ENCODE measurements at regions not wholly inside any gene's neighbourhood (a gene's known extent, or its start where the extent isn't known, plus 50 kb on each side); places are given as distances from the start of the nearest gene placed in this dataset.
"Not testable (repeated sequence)": the region's sequence is repeated elsewhere in the genome, so short reads cannot be mapped to it uniquely, and the experiment has no call there.

GRCh38 chr1:60489916-60490480, 416.4 kb upstream of the C1orf87 start:
- not testable (repeated sequence) for DNase-seq

- no peak for DNase-seq
Observed at GRCh38 chr1:60488847-60489246, 415.3 kb upstream of the C1orf87 start.

- DNase-seq: no peak
Observed at GRCh38 chr1:60487565-60488345, 414.2 kb upstream of the C1orf87 start.

GRCh38 chr1:60483509-60483908, 409.9 kb upstream of the C1orf87 start:
- no peak for DNase-seq

GRCh38 chr1:60470246-60470645, 396.7 kb upstream of the C1orf87 start:
- DNase-seq: no peak

- no peak for DNase-seq
Observed at GRCh38 chr1:60463786-60464185, 390.2 kb upstream of the C1orf87 start.

- DNase-seq: no peak
Observed at GRCh38 chr1:60463146-60463545, 389.6 kb upstream of the C1orf87 start.

- no peak for DNase-seq
Observed at GRCh38 chr1:60461925-60462595, 388.5 kb upstream of the C1orf87 start.

GRCh38 chr1:60458111-60458510, 384.5 kb upstream of the C1orf87 start:
- DNase-seq: no peak

- no peak for DNase-seq
Observed at GRCh38 chr1:60449876-60450275, 376.3 kb upstream of the C1orf87 start.

GRCh38 chr1:60448850-60449249, 375.3 kb upstream of the C1orf87 start:
- no peak for DNase-seq

GRCh38 chr1:60444680-60445079, 371.1 kb upstream of the C1orf87 start:
- no peak for DNase-seq

- DNase-seq: no peak
Observed at GRCh38 chr1:60436186-60436585, 362.6 kb upstream of the C1orf87 start.

- DNase-seq: no peak
Observed at GRCh38 chr1:60431593-60431992, 358.0 kb upstream of the C1orf87 start.

- no peak for DNase-seq
Observed at GRCh38 chr1:60430375-60430774, 356.8 kb upstream of the C1orf87 start.

GRCh38 chr1:60428127-60428526, 354.6 kb upstream of the C1orf87 start:
- DNase-seq: no peak

GRCh38 chr1:60427701-60428100, 354.1 kb upstream of the C1orf87 start:
- DNase-seq: no peak

GRCh38 chr1:60427194-60427593, 353.6 kb upstream of the C1orf87 start:
- no peak for DNase-seq

- DNase-seq: no peak
Observed at GRCh38 chr1:60425528-60425927, 352.0 kb upstream of the C1orf87 start.

GRCh38 chr1:60423146-60423780, 349.7 kb upstream of the C1orf87 start:
- no peak for DNase-seq

GRCh38 chr1:60421965-60422364, 348.4 kb upstream of the C1orf87 start:
- no peak for DNase-seq

GRCh38 chr1:60419023-60419422, 345.5 kb upstream of the C1orf87 start:
- no peak for DNase-seq

- no peak for DNase-seq
Observed at GRCh38 chr1:60415696-60416095, 342.1 kb upstream of the C1orf87 start.

GRCh38 chr1:60413091-60413490, 339.5 kb upstream of the C1orf87 start:
- peak; percentile 55 for DNase-seq

Measured in left hindlimb (tissue), 1 donor.